ENCODE measurements at regions not wholly inside any gene's neighbourhood (a gene's known extent, or its start where the extent isn't known, plus 50 kb on each side); places are given as distances from the start of the nearest gene placed in this dataset.

GRCh38 chr9:86515221-86515620 is 161.0 kb upstream of the TUT7 start:
- Histone ChIP-seq H3K27ac (ENCODE audit: insufficient read depth, low read length) (no peak overlapping the region), H3K36me3 (ENCODE audit: control insufficient read depth, insufficient read depth, low read length) (no peaks in the 10 kb centered on the region), H3K9ac (ENCODE audit: low read depth, low read length) (no peak overlapping the region), H2BK20ac (ENCODE audit: low read depth, low read length) (0 out of 2 replicates have a peak overlapping the region, but pooled peaks have one; percentile 31), H3K9me3 (ENCODE audit: control insufficient read depth, insufficient read depth, low read length) (no peaks in the 10 kb centered on the region), H2BK15ac (ENCODE audit: low read depth, low read length) (no peak overlapping the region), H3K79me1 (ENCODE audit: low read depth in 1 of 2, low read length in 2 of 2) (no peaks in the 10 kb centered on the region), H2BK120ac (ENCODE audit: low read depth, low read length) (0 out of 2 replicates have a peak overlapping the region, but pooled peaks have one; percentile 48), H3K9me1 (ENCODE audit: insufficient read depth, low read length) (peaks cover 5% of the 10 kb centered on the region), H2AK9ac (replicated peaks; ENCODE audit: low read depth, low read length, poor library complexity) (no peak overlapping the region), H4K5ac (ENCODE audit: low read depth, low read length) (no peak overlapping the region; the same call in 1 of the 2 replicates), H3K4ac (ENCODE audit: low read depth, low read length) (no peak overlapping the region), H3K18ac (ENCODE audit: low read depth, low read length) (no peak overlapping the region; the same call in 1 of the 2 replicates), H2AFZ (replicated peaks; ENCODE audit: low read length, poor library complexity) (no peak overlapping the region), H4K20me1 (ENCODE audit: insufficient read depth, low read length) (no peaks in the 10 kb centered on the region), H3K4me1 (ENCODE audit: control insufficient read depth, insufficient read depth, low read length) (peaks cover 10% of the 10 kb centered on the region), H3K27me3 (ENCODE audit: control insufficient read depth, insufficient read depth, low read length) (no peaks in the 10 kb centered on the region), H3K23ac (ENCODE audit: low read depth, low read length) (no peak overlapping the region), H2BK5ac (ENCODE audit: low read depth, low read length, poor library complexity, severe bottlenecking) (no peak overlapping the region), H3K14ac (replicated peaks; ENCODE audit: low read depth, low read length) (no peak overlapping the region), H3K4me3 (ENCODE audit: insufficient read depth, low read depth, low read length) (no peak overlapping the region), H4K8ac (ENCODE audit: low read depth in 2 of 2, low read length in 2 of 2) (no peak overlapping the region), H3K56ac (ENCODE audit: extremely low read depth, insufficient read depth, low read length) (no peak overlapping the region), H2AK5ac (ENCODE audit: low read depth, low read length) (no peak overlapping the region), H3K4me2 (ENCODE audit: low read depth, low read length) (no peak overlapping the region), H4K91ac (ENCODE audit: insufficient read depth, low read depth, low read length) (no peak overlapping the region)
- ChIA-PET POLR2A (ENCODE audit: unreplicated experiment) (no interaction called here), CTCF (no interaction called here)
- dilution Hi-C loops (cut with HindIII; ENCODE audit: low sequenced_read_pairs, unreplicated experiment) (no loop called here), in situ Hi-C loops (cut with MboI; ENCODE audit: low sequenced_read_pairs) (no loop called here), intact Hi-C loops (cut with micrococcal nuclease) (no loop called here)
- ATAC-seq (ENCODE audit: low read depth), result no peak
- WGBS, 2 experiments (ENCODE audit: extremely low coverage in 2 of 2, insufficient read length in 1 of 2), result 76% methylated on average over 3 of the region's 4 CpGs; no CpG with 5 or more reads in 1 of the 2 experiments
- BruUV-seq (replicated peaks), result no TSS peak
- TF ChIP-seq FOS (IDR thresholded peaks at IDR 0.05; ENCODE audit: low read depth, low read length) (no peak), MXI1 (IDR thresholded peaks at IDR 0.05; ENCODE audit: borderline replicate concordance, low read depth, low read length) (no peak), MAFK (IDR thresholded peaks at IDR 0.05; ENCODE audit: low read depth, low read length) (no peak), MAZ (IDR thresholded peaks at IDR 0.05; ENCODE audit: borderline replicate concordance, low read depth, low read length) (no peak), RCOR1 (IDR thresholded peaks at IDR 0.05; ENCODE audit: insufficient replicate concordance, low read length) (no peak), RFX5 (IDR thresholded peaks at IDR 0.05; ENCODE audit: low read depth, low read length) (no peak), USF2 (IDR thresholded peaks at IDR 0.05; ENCODE audit: low read depth, low read length) (no peak), SMC3 (IDR thresholded peaks at IDR 0.05; ENCODE audit: low read depth, low read length) (no peak)
- DNase-seq, result no peak
